DND-41 (cell line): ENCODE measurements at regions not wholly inside any gene's neighbourhood (a gene's known extent, or its start where the extent isn't known, plus 50 kb on each side); places are given as distances from the start of the nearest gene placed in this dataset.

Experiments
- CTCF ChIP-seq: IDR thresholded peaks from 2 replicates; pipeline ENCODE4 v1.5.1; 2012; ENCODE audit warnings: borderline replicate concordance, low read length, moderate library complexity, mild to moderate bottlenecking; ENCODE audit not compliant: poor library complexity, severe bottlenecking; ENCODE audit errors: extremely low read depth
- EZH2 ChIP-seq: IDR thresholded peaks from 3 replicates; pipeline ENCODE4 v1.6.1; 2012; ENCODE audit warnings: borderline replicate concordance, low read depth, mild to moderate bottlenecking, moderate library complexity, low read length, inconsistent platforms; ENCODE audit not compliant: severe bottlenecking

GRCh38 chr10:62577666-62578291 lies 203.6 kb downstream of the ZNF365 start:
- TF ChIP-seq EZH2 (no peak), CTCF (no peak)
